ENCODE measurements at regions not wholly inside any gene's neighbourhood (a gene's known extent, or its start where the extent isn't known, plus 50 kb on each side); places are given as distances from the start of the nearest gene placed in this dataset.

- TF ChIP-seq CTCF (IDR thresholded peaks at IDR 0.05; ENCODE audit: insufficient read depth, low read length) (no peak), POLR2AphosphoS5 (IDR thresholded peaks at IDR 0.05; ENCODE audit: low read depth) (no peak), GABPA (IDR thresholded peaks at IDR 0.05; ENCODE audit: low read depth) (no peak)
These were observed 133.8 kb upstream of the API5 start for GRCh38 chr11:43177975-43178374.
